HepG2 (cell line): ENCODE measurements at regions not wholly inside any gene's neighbourhood (a gene's known extent, or its start where the extent isn't known, plus 50 kb on each side); places are given as distances from the start of the nearest gene placed in this dataset.

Source experiments
- ATAC-seq: fragments of 200-7000 bp; cut with Tn5 transposase; 3 replicates; pipeline ENCODE4 v1.9.1; 2020; ENCODE audit warnings: mild to moderate bottlenecking, moderate library complexity
- BruUV-seq: library from RNA; stranded (reverse); fragments of 400-500 nt; replicated peaks from 2 replicates; lab custom pipeline; 2021; lab: Mats Ljungman, UMichigan
- CTCF ChIA-PET: fragments of 300-600 bp; formaldehyde crosslinking; extraction: SDS; loops from one replicate; lab custom pipeline; 2021; ENCODE audit warnings: low total read pairs, inconsistent platforms, low intra/inter-chr PET ratio; lab: Yijun Ruan, JAX
- POLR2A ChIA-PET: fragments of 350-600 bp; sonication (Branson Sonifier 250); formaldehyde crosslinking; loops from one replicate; lab custom pipeline; 2020; ENCODE audit warnings: antibody characterized with exemption, inconsistent platforms; lab: Yijun Ruan, JAX
- DNase-seq: peaks from one replicate; pipeline ENCODE4 v3.0.0-alpha.2; 2015; ENCODE audit warnings: low spot score
- FAIRE-seq: peaks from 3 replicates; lab custom pipeline; 2011; peaks lifted over from hg19 to GRCh38; lab: Jason Lieb, UNC
- H2AFZ ChIP-seq: one replicate; pipeline ENCODE4 v1.6.1; 2011; ENCODE audit warnings: low read length, inconsistent platforms
- H3K27ac ChIP-seq: fragments of 300-600 bp; 3 replicates; pipeline ENCODE4 v1.8.0; 2011; ENCODE audit warnings: mixed run types, mild to moderate bottlenecking, mixed read lengths, low read length, inconsistent platforms; ENCODE audit not compliant: insufficient read depth; ENCODE audit errors: extremely low read length
- H3K27me3 ChIP-seq, 2 experiments: fragments of 200-600 bp in 1 of 2; 2 replicates in 1 of 2; 3 replicates in 1 of 2; pipeline versions ENCODE4 v1.6.0 to v1.8.0; 2011; ENCODE audit warnings: low read length in 2 of 2, mild to moderate bottlenecking in 2 of 2, moderate library complexity in 2 of 2, inconsistent platforms in 1 of 2; ENCODE audit not compliant: insufficient read depth in 2 of 2, control insufficient read depth in 1 of 2
- H3K36me3 ChIP-seq, 2 experiments: fragments of 200-600 bp in 1 of 2; replicated peaks in 1 of 2; 2 replicates in 1 of 2; 3 replicates in 1 of 2; pipeline versions ENCODE4 v1.5.1 to v1.8.0; 2011; ENCODE audit warnings: low read length in 2 of 2, inconsistent platforms in 1 of 2; ENCODE audit not compliant: insufficient read depth in 2 of 2, control insufficient read depth in 1 of 2
- H3K4me1 ChIP-seq: 2 replicates; pipeline ENCODE4 v1.5.1; 2012; ENCODE audit warnings: low read length, inconsistent platforms; ENCODE audit not compliant: insufficient read depth
- H3K4me2 ChIP-seq: 2 replicates; pipeline ENCODE4 v1.6.0; 2011; ENCODE audit warnings: low read depth, low read length, inconsistent platforms
- H3K4me3 ChIP-seq, 3 experiments: fragments of 200-600 bp in 1 of 3; sonication (generic), shearing (Covaris generic) in 1 of 3; replicated peaks in 1 of 3; 2 replicates each; pipeline ENCODE4 v1.5.1; 2011 to 2016; ENCODE audit warnings: low read length in 3 of 3, inconsistent platforms in 2 of 3, low read depth in 2 of 3, mild to moderate bottlenecking in 2 of 3, control low read depth in 1 of 3, mixed read lengths in 1 of 3; ENCODE audit not compliant: insufficient read depth in 1 of 3
- H3K79me2 ChIP-seq: one replicate; pipeline ENCODE4 v1.6.1; 2011; ENCODE audit warnings: low read length, inconsistent platforms; ENCODE audit not compliant: insufficient read depth
- H3K9ac ChIP-seq: 2 replicates; pipeline ENCODE4 v1.6.0; 2011; ENCODE audit warnings: mild to moderate bottlenecking, low read depth, low read length, inconsistent platforms; ENCODE audit not compliant: insufficient read depth
- H3K9me3 ChIP-seq: 2 replicates; pipeline ENCODE4 v1.5.1; 2012; ENCODE audit warnings: mild to moderate bottlenecking, low read length
- H4K20me1 ChIP-seq: 2 replicates; pipeline ENCODE4 v1.6.0; 2011; ENCODE audit warnings: inconsistent platforms, mild to moderate bottlenecking, low read length, moderate library complexity; ENCODE audit not compliant: insufficient read depth
- ATRX ChIP-seq: sonication (generic); formaldehyde crosslinking; IDR thresholded peaks from 2 replicates; pipeline ENCODE4 v1.4.0; 2020; ENCODE audit warnings: missing genetic modification reagents, borderline replicate concordance
- CREB3 ChIP-seq: sonication (generic); formaldehyde crosslinking; IDR thresholded peaks from 2 replicates; pipeline ENCODE4 v1.5.0; 2020; ENCODE audit warnings: missing genetic modification reagents
- ISL2 ChIP-seq: sonication (generic); formaldehyde crosslinking; IDR thresholded peaks from 2 replicates; pipeline ENCODE4 v1.5.0; 2020; ENCODE audit warnings: missing genetic modification reagents
- MEIS1 ChIP-seq: sonication (generic); formaldehyde crosslinking; IDR thresholded peaks from 2 replicates; pipeline ENCODE4 v1.9.0; 2021; ENCODE audit warnings: mild to moderate bottlenecking, missing genetic modification reagents, moderate library complexity, borderline replicate concordance
- MIER2 ChIP-seq: IDR thresholded peaks from 2 replicates; pipeline ENCODE4 v1.6.1; 2016; ENCODE audit warnings: missing biosample characterization, missing genetic modification reagents
- PBX3 ChIP-seq: sonication (generic); formaldehyde crosslinking; IDR thresholded peaks from 2 replicates; pipeline ENCODE4 v1.8.1; 2023; ENCODE audit warnings: missing genetic modification reagents, inconsistent platforms, borderline replicate concordance
- ZFP36L1 ChIP-seq: sonication (generic); formaldehyde crosslinking; IDR thresholded peaks from 2 replicates; pipeline ENCODE4 v1.8.0; 2022; ENCODE audit warnings: mild to moderate bottlenecking, missing genetic modification reagents, moderate library complexity
- ZHX2 ChIP-seq, 2 experiments: sonication (generic) in 1 of 2; formaldehyde crosslinking in 1 of 2; IDR thresholded peaks; 2 replicates each; pipeline versions ENCODE4 v1.6.1 to v1.9.0; 2014 to 2022; ENCODE audit warnings: antibody characterized with exemption in 1 of 2, borderline replicate concordance in 1 of 2, inconsistent platforms in 1 of 2, low read depth in 1 of 2, missing genetic modification reagents in 1 of 2
- ZNF12 ChIP-seq: sonication (generic); formaldehyde crosslinking; IDR thresholded peaks from 2 replicates; pipeline ENCODE4 v1.5.0; 2020; ENCODE audit warnings: missing genetic modification reagents
- ZNF574 ChIP-seq: sonication (generic); formaldehyde crosslinking; IDR thresholded peaks from 2 replicates; pipeline ENCODE4 v1.4.0; 2020; ENCODE audit warnings: missing genetic modification reagents
- ZNF83 ChIP-seq: sonication (generic); formaldehyde crosslinking; IDR thresholded peaks from 2 replicates; pipeline ENCODE4 v1.4.0; 2020; ENCODE audit warnings: missing genetic modification reagents, mild to moderate bottlenecking, borderline replicate concordance
- WGBS: methylation state at CpG from one replicate; pipeline ENCODE4 v1.1.6; 2017; ENCODE audit warnings: low lambda C conversion rate; 5-methylcytosine and 5-hydroxymethylcytosine counted together
- in situ Hi-C: cut with HindIII; loops from 2 replicates; pipeline ENCODE4 v1.10.0; 2017; ENCODE audit warnings: low pct_unique_long_range_greater_than_20kb; ENCODE audit not compliant: extremely low pct_ligation_motif_present
- intact Hi-C: fragments of 100-400 bp; cut with micrococcal nuclease; formaldehyde crosslinking; loops from one replicate; pipeline ENCODE4 v1.10.0; 2022; ENCODE audit not compliant: unreplicated experiment

- no peak for TF ChIP-seq ZNF574 (CRISPR knock-in tag)
- no peak for TF ChIP-seq ZHX2 (IDR thresholded peaks at IDR 0.05; ENCODE audit: low read depth)
- no peak for TF ChIP-seq ZHX2 (CRISPR knock-in tag; IDR thresholded peaks at IDR 0.05; ENCODE audit: borderline replicate concordance)
Measured at GRCh38 chr15:93223803-93224202, 134.8 kb upstream of the RGMA start (continued).

- in situ Hi-C loops, result no loop called here
- no TSS peak for BruUV-seq
- CTCF ChIA-PET, result no interaction called here
- Histone ChIP-seq H3K4me3 (no peak overlapping the region), H3K36me3 (no peaks in the 10 kb centered on the region), H3K27ac (no peak overlapping the region), H3K4me1 (no peaks in the 10 kb centered on the region), H3K4me2 (no peak overlapping the region), H4K20me1 (no peaks in the 10 kb centered on the region), H3K9me3 (no peaks in the 10 kb centered on the region), H2AFZ (no peak overlapping the region), H3K79me2 (no peaks in the 10 kb centered on the region), H3K9ac (no peak overlapping the region), H3K27me3 (no peaks in the 10 kb centered on the region)
- DNase-seq, result no peak
- ATAC-seq, result no peak
- POLR2A ChIA-PET, result no interaction called here
- 2% methylated on average over 4 of the region's 4 CpGs for WGBS
- intact Hi-C loops, result no loop called here
- no peak for FAIRE-seq
- TF ChIP-seq MIER2 (CRISPR knock-in tag) (no peak), ATRX (no peak), MEIS1 (CRISPR knock-in tag) (no peak), ZNF12 (CRISPR knock-in tag) (no peak), PBX3 (no peak), ZFP36L1 (CRISPR knock-in tag) (no peak), CREB3 (no peak), ISL2 (CRISPR knock-in tag) (no peak), ZNF83 (CRISPR knock-in tag) (no peak)
Measured at GRCh38 chr15:93221759-93222158, 132.7 kb upstream of the RGMA start.
